ENCODE measurements at regions not wholly inside any gene's neighbourhood (a gene's known extent, or its start where the extent isn't known, plus 50 kb on each side); places are given as distances from the start of the nearest gene placed in this dataset.

- Histone ChIP-seq H3K4me3 (no peak overlapping the region), H3K27ac (no peak overlapping the region), H3K27me3 (no peaks in the 10 kb centered on the region), H3K4me1 (no peaks in the 10 kb centered on the region), H3K9me3 (no peaks in the 10 kb centered on the region), H3K36me3 (no peaks in the 10 kb centered on the region)
- DNase-seq (peak; percentile 34 to 61), ATAC-seq (ENCODE audit: low FRiP score in 2 of 2) (peak; percentile 5 to 38)
- 74 to 76% methylated on average over 20 to 31 of the region's 31 CpGs for WGBS, 2 donors
- no peak for TF ChIP-seq POLR2AphosphoS5 (IDR thresholded peaks at IDR 0.05)
- TF ChIP-seq CTCF (IDR thresholded peaks at IDR 0.05) = no peak
- TF ChIP-seq POLR2A (IDR thresholded peaks at IDR 0.05) = no peak
- no peak for TF ChIP-seq EP300 (IDR thresholded peaks at IDR 0.05)
These were observed 225.4 kb upstream of the NRIP1 start for GRCh38 chr21:15289896-15290841.

GRCh38 chr21:15291621-15292266 lies 226.9 kb upstream of the NRIP1 start:
- Histone ChIP-seq H3K27me3 (no peaks in the 10 kb centered on the region), H3K4me1 (no peaks in the 10 kb centered on the region), H3K27ac (no peak overlapping the region), H3K4me3 (no peak overlapping the region), H3K9me3 (no peaks in the 10 kb centered on the region), H3K36me3 (no peaks in the 10 kb centered on the region)
- TF ChIP-seq POLR2A (IDR thresholded peaks at IDR 0.05) (no peak), CTCF (IDR thresholded peaks at IDR 0.05) (no peak), EP300 (IDR thresholded peaks at IDR 0.05) (no peak), POLR2AphosphoS5 (IDR thresholded peaks at IDR 0.05) (no peak)
- no peak for DNase-seq
- no peak for ATAC-seq (ENCODE audit: low FRiP score in 2 of 2)
- 82 to 93% methylated on average over 4 of the region's 4 CpGs for WGBS, 2 donors

GRCh38 chr21:15293240-15293639 lies 228.4 kb upstream of the NRIP1 start:
- no peaks in the 10 kb centered on the region for H3K27me3 ChIP-seq
- H3K9me3 ChIP-seq = no peaks in the 10 kb centered on the region
- no peaks in the 10 kb centered on the region for H3K4me1 ChIP-seq
- H3K4me3 ChIP-seq = no peak overlapping the region
- H3K27ac ChIP-seq = no peak overlapping the region
- H3K36me3 ChIP-seq = no peaks in the 10 kb centered on the region
- ATAC-seq (ENCODE audit: low FRiP score in 2 of 2) (peak in 1 of 2 donors; percentile 92), DNase-seq (no peak)
- TF ChIP-seq POLR2A (IDR thresholded peaks at IDR 0.05) (no peak), POLR2AphosphoS5 (IDR thresholded peaks at IDR 0.05) (no peak), CTCF (IDR thresholded peaks at IDR 0.05) (no peak), EP300 (IDR thresholded peaks at IDR 0.05) (no peak)

- no peaks in the 10 kb centered on the region for H3K4me1 ChIP-seq
- no peaks in the 10 kb centered on the region for H3K27me3 ChIP-seq
- WGBS, 2 donors = 86 to 95% methylated on average over 2 of the region's 2 CpGs
- no peak overlapping the region for H3K27ac ChIP-seq
- DNase-seq (no peak), ATAC-seq (ENCODE audit: low FRiP score in 2 of 2) (no peak)
- no peaks in the 10 kb centered on the region for H3K9me3 ChIP-seq
- no peak overlapping the region for H3K4me3 ChIP-seq
- TF ChIP-seq EP300 (IDR thresholded peaks at IDR 0.05) = no peak
- TF ChIP-seq CTCF (IDR thresholded peaks at IDR 0.05) = no peak
- no peak for TF ChIP-seq POLR2AphosphoS5 (IDR thresholded peaks at IDR 0.05)
- no peak for TF ChIP-seq POLR2A (IDR thresholded peaks at IDR 0.05)
- H3K36me3 ChIP-seq = no peaks in the 10 kb centered on the region
These were observed 231.1 kb upstream of the NRIP1 start for GRCh38 chr21:15295875-15296274.
